ENCODE measurements at regions not wholly inside any gene's neighbourhood (a gene's known extent, or its start where the extent isn't known, plus 50 kb on each side); places are given as distances from the start of the nearest gene placed in this dataset.

- Histone ChIP-seq H3K4me1 (ENCODE audit: control insufficient read depth, insufficient read depth, low read length) (peaks cover 30% of the 10 kb centered on the region), H3K4me3 (ENCODE audit: low read length) (peak overlapping the region; percentile 75), H3K27ac (ENCODE audit: low read length) (peak overlapping the region; percentile 77), H3K27me3 (ENCODE audit: control insufficient read depth, insufficient read depth, low read length) (no peaks in the 10 kb centered on the region), H3K36me3 (ENCODE audit: control insufficient read depth, insufficient read depth, low read length) (no peaks in the 10 kb centered on the region), H3K9me3 (ENCODE audit: control insufficient read depth, insufficient read depth, low read length) (no peaks in the 10 kb centered on the region)
- TF ChIP-seq CTCF (IDR thresholded peaks at IDR 0.05): no peak
- peak; percentile 94 to 96 (median 94) for ATAC-seq
- Mint-ChIP-seq H3K27me3 (ENCODE audit: low read depth in 2 of 2) (peaks cover 4 to 16% of the 10 kb centered on the region in 2 donors), H3K4me1 (peaks cover 32 to 33% of the 10 kb centered on the region in 2 donors), H3K27ac (peak overlapping the region; percentile 90 to 95), H3K36me3 (no peaks in the 10 kb centered on the region), H3K9me3 (no peaks in the 10 kb centered on the region), H3K4me3 (peak overlapping the region; percentile 99)
- intact Hi-C loops (cut with micrococcal nuclease): loop anchor here (1.0 to 10.0 kb wide), 4 partner anchors 100 to 344 kb away; partner anchors contain the start of genes ATG10 and SSBP2
- 0% methylated on average over 29 of the region's 31 CpGs for WGBS (ENCODE audit: insufficient coverage)
- peak; percentile 88 to 94 for DNase-seq
Measured at GRCh38 chr5:81851481-81852178, 100.7 kb upstream of the SSBP2 start.

GRCh38 chr5:81850501-81851357 is 99.8 kb upstream of the SSBP2 start:
- DNase-seq (peak in 1 of 2 donors; percentile 5), ATAC-seq (no peak)
- H3K9me3 Mint-ChIP-seq: no peaks in the 10 kb centered on the region
- H3K27me3 Mint-ChIP-seq (ENCODE audit: low read depth in 2 of 2): peaks cover 4 to 16% of the 10 kb centered on the region in 2 donors
- H3K27ac Mint-ChIP-seq: peak overlapping the region; percentile 90 to 95
- Histone ChIP-seq H3K27ac (ENCODE audit: low read length) (no peak overlapping the region), H3K4me3 (ENCODE audit: low read length) (no peak overlapping the region), H3K4me1 (ENCODE audit: control insufficient read depth, insufficient read depth, low read length) (peaks cover 30% of the 10 kb centered on the region), H3K27me3 (ENCODE audit: control insufficient read depth, insufficient read depth, low read length) (no peaks in the 10 kb centered on the region), H3K9me3 (ENCODE audit: control insufficient read depth, insufficient read depth, low read length) (no peaks in the 10 kb centered on the region), H3K36me3 (ENCODE audit: control insufficient read depth, insufficient read depth, low read length) (no peaks in the 10 kb centered on the region)
- no peaks in the 10 kb centered on the region for H3K36me3 Mint-ChIP-seq
- intact Hi-C loops (cut with micrococcal nuclease): loop anchor here (1.0 to 10.0 kb wide), 4 partner anchors 99 to 343 kb away; partner anchors contain the start of genes ATG10 and SSBP2
- peaks cover 32 to 33% of the 10 kb centered on the region in 2 donors for H3K4me1 Mint-ChIP-seq
- 64% methylated on average over 6 of the region's 6 CpGs for WGBS (ENCODE audit: insufficient coverage)
- TF ChIP-seq CTCF (IDR thresholded peaks at IDR 0.05): no peak
- H3K4me3 Mint-ChIP-seq: peak overlapping the region; percentile 99

- no peaks in the 10 kb centered on the region for H3K9me3 Mint-ChIP-seq
- no peak for ATAC-seq
- TF ChIP-seq CTCF (IDR thresholded peaks at IDR 0.05): no peak
- Histone ChIP-seq H3K4me3 (ENCODE audit: low read length) (no peak overlapping the region), H3K27ac (ENCODE audit: low read length) (no peak overlapping the region), H3K36me3 (ENCODE audit: control insufficient read depth, insufficient read depth, low read length) (no peaks in the 10 kb centered on the region), H3K27me3 (ENCODE audit: control insufficient read depth, insufficient read depth, low read length) (no peaks in the 10 kb centered on the region), H3K4me1 (ENCODE audit: control insufficient read depth, insufficient read depth, low read length) (peaks cover 30% of the 10 kb centered on the region), H3K9me3 (ENCODE audit: control insufficient read depth, insufficient read depth, low read length) (no peaks in the 10 kb centered on the region)
- H3K27me3 Mint-ChIP-seq (ENCODE audit: low read depth in 2 of 2): peaks cover 4 to 16% of the 10 kb centered on the region in 2 donors
- no peak for DNase-seq
- peak overlapping the region; percentile 99 for H3K4me3 Mint-ChIP-seq
- no peaks in the 10 kb centered on the region for H3K36me3 Mint-ChIP-seq
- H3K4me1 Mint-ChIP-seq: peaks cover 32 to 33% of the 10 kb centered on the region in 2 donors
- H3K27ac Mint-ChIP-seq: peak overlapping the region in 1 of 2 donors; percentile 95
- WGBS (ENCODE audit: insufficient coverage): 100% methylated on average over 3 of the region's 4 CpGs
- intact Hi-C loops (cut with micrococcal nuclease): loop anchor here (5.0 to 10.0 kb wide), 3 partner anchors 122 to 343 kb away; partner anchors contain the start of gene ATG10
Measured at GRCh38 chr5:81849770-81850367, 99.0 kb upstream of the SSBP2 start.
